HUES48 (cell line): ENCODE measurements at regions not wholly inside any gene's neighbourhood (a gene's known extent, or its start where the extent isn't known, plus 50 kb on each side); places are given as distances from the start of the nearest gene placed in this dataset.

Experiments used
- H3K27ac ChIP-seq: one replicate; pipeline ENCODE4 v1.7.0; 2013; ENCODE audit warnings: low read depth, low read length, inconsistent platforms
- H3K27me3 ChIP-seq: 2 replicates; pipeline ENCODE4 v1.6.1; 2013; ENCODE audit warnings: mild to moderate bottlenecking, low read length; ENCODE audit not compliant: control insufficient read depth, insufficient read depth
- H3K36me3 ChIP-seq: 2 replicates; pipeline ENCODE4 v1.6.1; 2013; ENCODE audit warnings: low read length; ENCODE audit not compliant: control insufficient read depth, insufficient read depth
- H3K4me1 ChIP-seq: 2 replicates; pipeline ENCODE4 v1.6.1; 2013; ENCODE audit warnings: mild to moderate bottlenecking, low read length; ENCODE audit not compliant: control insufficient read depth, insufficient read depth
- H3K4me3 ChIP-seq: 2 replicates; pipeline ENCODE4 v1.5.1; 2013; ENCODE audit warnings: mild to moderate bottlenecking, low read depth, low read length
- H3K9ac ChIP-seq: 2 replicates; pipeline ENCODE4 v1.6.1; 2013; ENCODE audit warnings: mild to moderate bottlenecking, low read depth, low read length, moderate library complexity
- H3K9me3 ChIP-seq: 2 replicates; pipeline ENCODE4 v1.6.1; 2013; ENCODE audit warnings: low read length; ENCODE audit not compliant: control insufficient read depth, insufficient read depth

GRCh38 chr4:160969925-160970324, 1193.9 kb downstream of the FSTL5 start:
- H3K36me3 ChIP-seq = no peaks in the 10 kb centered on the region
- H3K4me3 ChIP-seq = no peak overlapping the region
- H3K27ac ChIP-seq = no peak overlapping the region
- no peaks in the 10 kb centered on the region for H3K9me3 ChIP-seq
- H3K27me3 ChIP-seq = no peaks in the 10 kb centered on the region
- H3K9ac ChIP-seq = no peak overlapping the region
- H3K4me1 ChIP-seq = no peaks in the 10 kb centered on the region

GRCh38 chr4:160980091-160980490, 1183.7 kb downstream of the FSTL5 start:
- Histone ChIP-seq H3K4me1 (no peaks in the 10 kb centered on the region), H3K27me3 (no peaks in the 10 kb centered on the region), H3K9me3 (no peaks in the 10 kb centered on the region), H3K27ac (no peak overlapping the region), H3K4me3 (no peak overlapping the region), H3K36me3 (no peaks in the 10 kb centered on the region), H3K9ac (no peak overlapping the region)

- Histone ChIP-seq H3K9ac (no peak overlapping the region), H3K27ac (no peak overlapping the region), H3K27me3 (no peaks in the 10 kb centered on the region), H3K9me3 (no peaks in the 10 kb centered on the region), H3K4me1 (no peaks in the 10 kb centered on the region), H3K4me3 (no peak overlapping the region), H3K36me3 (no peaks in the 10 kb centered on the region)
Measured at GRCh38 chr4:160981083-160981482, 1182.7 kb downstream of the FSTL5 start.

- Histone ChIP-seq H3K4me1 (no peaks in the 10 kb centered on the region), H3K4me3 (no peak overlapping the region), H3K36me3 (no peaks in the 10 kb centered on the region), H3K27me3 (no peaks in the 10 kb centered on the region), H3K27ac (no peak overlapping the region), H3K9ac (no peak overlapping the region), H3K9me3 (no peaks in the 10 kb centered on the region)
Measured at GRCh38 chr4:160983035-160983434, 1180.8 kb downstream of the FSTL5 start.

- Histone ChIP-seq H3K4me1 (no peaks in the 10 kb centered on the region), H3K4me3 (no peak overlapping the region), H3K9ac (no peak overlapping the region), H3K27me3 (no peaks in the 10 kb centered on the region), H3K36me3 (no peaks in the 10 kb centered on the region), H3K9me3 (no peaks in the 10 kb centered on the region; the same call in 1 of the 2 replicates), H3K27ac (no peak overlapping the region)
Measured at GRCh38 chr4:161002386-161002785, 1161.4 kb downstream of the FSTL5 start.

- Histone ChIP-seq H3K9me3 (no peaks in the 10 kb centered on the region; the same call in 1 of the 2 replicates), H3K9ac (no peak overlapping the region), H3K36me3 (no peaks in the 10 kb centered on the region), H3K27me3 (no peaks in the 10 kb centered on the region), H3K4me1 (no peaks in the 10 kb centered on the region), H3K27ac (no peak overlapping the region), H3K4me3 (no peak overlapping the region)
Measured at GRCh38 chr4:161003418-161004057, 1160.3 kb downstream of the FSTL5 start.

GRCh38 chr4:161005746-161006145, 1158.1 kb downstream of the FSTL5 start:
- Histone ChIP-seq H3K27ac (no peak overlapping the region), H3K36me3 (no peaks in the 10 kb centered on the region), H3K4me3 (no peak overlapping the region), H3K9me3 (no peaks in the 10 kb centered on the region; the same call in 1 of the 2 replicates), H3K9ac (no peak overlapping the region), H3K4me1 (no peaks in the 10 kb centered on the region), H3K27me3 (no peaks in the 10 kb centered on the region)

GRCh38 chr4:161008527-161008926, 1155.3 kb downstream of the FSTL5 start:
- Histone ChIP-seq H3K36me3 (no peaks in the 10 kb centered on the region), H3K4me3 (no peak overlapping the region), H3K27me3 (no peaks in the 10 kb centered on the region), H3K9ac (no peak overlapping the region), H3K4me1 (no peaks in the 10 kb centered on the region), H3K9me3 (no peaks in the 10 kb centered on the region), H3K27ac (no peak overlapping the region)

- Histone ChIP-seq H3K27ac (no peak overlapping the region), H3K9ac (no peak overlapping the region), H3K27me3 (no peaks in the 10 kb centered on the region), H3K36me3 (no peaks in the 10 kb centered on the region), H3K4me3 (no peak overlapping the region), H3K4me1 (no peaks in the 10 kb centered on the region), H3K9me3 (no peaks in the 10 kb centered on the region)
Measured at GRCh38 chr4:161010227-161010626, 1153.6 kb downstream of the FSTL5 start.
